SKM-1 (cell line): ENCODE measurements at regions not wholly inside any gene's neighbourhood (a gene's known extent, or its start where the extent isn't known, plus 50 kb on each side); places are given as distances from the start of the nearest gene placed in this dataset.
A peak's percentile ranks its signal among the peaks of the same experiment; 100 is the strongest.
"Not testable (repeated sequence)": the region's sequence is repeated elsewhere in the genome, so short reads cannot be mapped to it uniquely, and the experiment has no call there.

ENCODE experiments used
- DNase-seq: peaks from one replicate; lab custom pipeline; 2025; ENCODE audit not compliant: unreplicated experiment; lab: John Stamatoyannopoulos, UW

GRCh38 chr3:176873261-176873660, 324.0 kb downstream of the TBL1XR1 start:
- DNase-seq: no peak

- DNase-seq: peak; percentile 25
Measured at GRCh38 chr3:176872771-176873209, 324.5 kb downstream of the TBL1XR1 start.

- no peak for DNase-seq
Measured at GRCh38 chr3:176870451-176870850, 326.8 kb downstream of the TBL1XR1 start.

GRCh38 chr3:176867681-176868663, 329.3 kb downstream of the TBL1XR1 start:
- no peak for DNase-seq

GRCh38 chr3:176861137-176861536, 336.1 kb downstream of the TBL1XR1 start:
- DNase-seq: no peak

GRCh38 chr3:176856721-176857120, 340.6 kb downstream of the TBL1XR1 start:
- DNase-seq: no peak

- DNase-seq: no peak
Measured at GRCh38 chr3:176855901-176856486, 341.3 kb downstream of the TBL1XR1 start.

GRCh38 chr3:176855213-176855612, 342.1 kb downstream of the TBL1XR1 start:
- DNase-seq: no peak

GRCh38 chr3:176850498-176850897, 346.8 kb downstream of the TBL1XR1 start:
- no peak for DNase-seq

- no peak for DNase-seq
Measured at GRCh38 chr3:176848431-176849214, 348.7 kb downstream of the TBL1XR1 start.

GRCh38 chr3:176842914-176843313, 354.4 kb downstream of the TBL1XR1 start:
- DNase-seq: no peak

GRCh38 chr3:176840641-176841286, 356.5 kb downstream of the TBL1XR1 start:
- no peak for DNase-seq

GRCh38 chr3:176839901-176840300, 357.4 kb downstream of the TBL1XR1 start:
- no peak for DNase-seq

- DNase-seq: no peak
Measured at GRCh38 chr3:176839466-176839865, 357.8 kb downstream of the TBL1XR1 start.

- not testable (repeated sequence) for DNase-seq
Measured at GRCh38 chr3:176827244-176827643, 370.0 kb downstream of the TBL1XR1 start.

- no peak for DNase-seq
Measured at GRCh38 chr3:176824811-176825210, 372.5 kb downstream of the TBL1XR1 start.

- no peak for DNase-seq
Measured at GRCh38 chr3:176820764-176821163, 376.5 kb downstream of the TBL1XR1 start.

- DNase-seq: no peak
Measured at GRCh38 chr3:176816937-176817336, 380.3 kb downstream of the TBL1XR1 start.

GRCh38 chr3:176814285-176814684, 383.0 kb downstream of the TBL1XR1 start:
- no peak for DNase-seq

- DNase-seq: no peak
Measured at GRCh38 chr3:176807938-176808337, 389.3 kb downstream of the TBL1XR1 start.

- DNase-seq: no peak
Measured at GRCh38 chr3:176799675-176800074, 397.6 kb downstream of the TBL1XR1 start.
